ENCODE measurements at regions not wholly inside any gene's neighbourhood (a gene's known extent, or its start where the extent isn't known, plus 50 kb on each side); places are given as distances from the start of the nearest gene placed in this dataset.
"Not testable (repeated sequence)": the region's sequence is repeated elsewhere in the genome, so short reads cannot be mapped to it uniquely, and the experiment has no call there.

DNA sequence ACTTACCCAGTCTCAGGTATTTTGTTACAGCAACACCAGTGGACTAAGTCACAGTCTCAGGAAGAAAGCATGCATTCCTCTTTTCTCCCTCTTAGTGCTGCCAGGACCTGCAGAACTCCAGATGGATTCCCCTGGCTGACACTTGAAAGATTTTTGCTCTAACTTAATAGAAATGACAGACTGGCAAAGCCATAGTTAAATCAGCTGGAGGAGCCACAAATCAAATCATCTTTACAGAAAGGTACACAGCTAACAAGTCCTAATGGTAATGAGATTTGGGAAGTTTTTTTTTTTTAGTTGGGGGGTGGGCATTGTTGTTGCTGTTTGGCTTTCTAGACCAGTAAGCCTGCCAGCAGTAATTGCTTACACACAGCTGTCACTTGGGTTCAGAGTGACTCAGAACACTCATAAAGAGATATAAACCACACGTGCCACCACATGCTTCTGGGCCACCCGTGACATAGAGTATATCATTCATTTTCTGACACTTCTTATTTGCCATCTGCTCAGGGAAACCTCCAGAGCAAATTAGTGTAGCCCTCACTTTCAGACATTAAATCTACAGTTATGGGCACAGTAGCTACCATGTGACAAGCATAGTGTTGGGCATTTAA lies 72.4 kb downstream of the FH start:
- Histone ChIP-seq H3K4me1 (no peaks in the 10 kb centered on the region), H3K36me3 (no peaks in the 10 kb centered on the region), H3K4me3 (ENCODE audit: low read depth, low read length) (no peak overlapping the region), H3K27me3 (no peaks in the 10 kb centered on the region), H3K9me3 (no peaks in the 10 kb centered on the region)
- TF ChIP-seq, protein P1, sequence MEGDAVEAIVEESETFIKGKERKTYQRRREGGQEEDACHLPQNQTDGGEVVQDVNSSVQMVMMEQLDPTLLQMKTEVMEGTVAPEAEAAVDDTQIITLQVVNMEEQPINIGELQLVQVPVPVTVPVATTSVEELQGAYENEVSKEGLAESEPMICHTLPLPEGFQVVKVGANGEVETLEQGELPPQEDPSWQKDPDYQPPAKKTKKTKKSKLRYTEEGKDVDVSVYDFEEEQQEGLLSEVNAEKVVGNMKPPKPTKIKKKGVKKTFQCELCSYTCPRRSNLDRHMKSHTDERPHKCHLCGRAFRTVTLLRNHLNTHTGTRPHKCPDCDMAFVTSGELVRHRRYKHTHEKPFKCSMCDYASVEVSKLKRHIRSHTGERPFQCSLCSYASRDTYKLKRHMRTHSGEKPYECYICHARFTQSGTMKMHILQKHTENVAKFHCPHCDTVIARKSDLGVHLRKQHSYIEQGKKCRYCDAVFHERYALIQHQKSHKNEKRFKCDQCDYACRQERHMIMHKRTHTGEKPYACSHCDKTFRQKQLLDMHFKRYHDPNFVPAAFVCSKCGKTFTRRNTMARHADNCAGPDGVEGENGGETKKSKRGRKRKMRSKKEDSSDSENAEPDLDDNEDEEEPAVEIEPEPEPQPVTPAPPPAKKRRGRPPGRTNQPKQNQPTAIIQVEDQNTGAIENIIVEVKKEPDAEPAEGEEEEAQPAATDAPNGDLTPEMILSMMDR (IDR thresholded peaks at IDR 0.05; ENCODE audit: low read depth, low read length) = no peak
- no peak for DNase-seq

DNA sequence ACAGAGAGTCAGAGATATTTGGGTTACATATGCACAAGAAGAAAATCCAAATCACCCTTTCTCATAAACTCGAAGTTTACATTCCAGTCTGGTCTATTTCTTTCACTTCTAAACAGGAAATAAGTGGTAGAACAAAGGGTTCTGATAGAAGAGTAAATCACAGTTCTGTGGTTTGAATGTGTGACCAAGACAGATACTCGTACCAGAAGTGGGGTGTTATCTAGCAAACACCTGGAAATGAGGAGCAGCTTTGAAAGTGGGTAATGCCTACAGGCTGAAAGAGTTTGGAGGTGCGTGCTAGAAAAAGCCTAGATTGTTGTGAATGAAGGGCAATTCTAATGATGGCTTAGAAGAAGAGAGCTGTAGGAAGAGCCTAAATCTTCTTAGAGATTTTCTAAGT lies 74.7 kb downstream of the FH start:
- Histone ChIP-seq H3K4me3 (ENCODE audit: low read depth, low read length) (no peak overlapping the region), H3K9me3 (no peaks in the 10 kb centered on the region), H3K27me3 (no peaks in the 10 kb centered on the region), H3K4me1 (no peaks in the 10 kb centered on the region), H3K36me3 (no peaks in the 10 kb centered on the region)
- TF ChIP-seq, protein P1 (IDR thresholded peaks at IDR 0.05; ENCODE audit: low read depth, low read length) = no peak
- no peak for DNase-seq

DNA sequence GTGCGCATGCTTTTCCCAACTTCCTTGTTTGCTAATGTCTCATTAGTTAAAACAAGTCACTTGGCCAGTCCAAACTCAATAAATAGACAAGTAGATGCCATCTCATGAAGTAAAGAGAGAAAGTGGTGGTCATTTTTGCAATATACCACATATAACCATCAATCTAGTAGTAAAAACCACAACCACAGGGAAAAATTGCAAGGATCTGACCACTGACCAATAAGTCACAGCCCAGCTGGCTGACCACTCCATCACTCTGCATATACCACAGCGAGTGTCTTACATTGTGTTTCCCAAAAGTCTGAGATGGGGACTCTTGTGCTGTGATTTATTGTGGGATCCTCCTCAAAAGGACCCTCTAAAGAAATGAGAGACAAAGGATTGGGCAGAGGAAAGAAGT lies 76.0 kb downstream of the FH start:
- no peaks in the 10 kb centered on the region for H3K36me3 ChIP-seq
- no peak for DNase-seq
- H3K9me3 ChIP-seq = no peaks in the 10 kb centered on the region
- no peaks in the 10 kb centered on the region for H3K4me1 ChIP-seq
- TF ChIP-seq, protein P1 (IDR thresholded peaks at IDR 0.05; ENCODE audit: low read depth, low read length) = no peak
- H3K4me3 ChIP-seq (ENCODE audit: low read depth, low read length) = no peak overlapping the region
- no peaks in the 10 kb centered on the region for H3K27me3 ChIP-seq

DNA sequence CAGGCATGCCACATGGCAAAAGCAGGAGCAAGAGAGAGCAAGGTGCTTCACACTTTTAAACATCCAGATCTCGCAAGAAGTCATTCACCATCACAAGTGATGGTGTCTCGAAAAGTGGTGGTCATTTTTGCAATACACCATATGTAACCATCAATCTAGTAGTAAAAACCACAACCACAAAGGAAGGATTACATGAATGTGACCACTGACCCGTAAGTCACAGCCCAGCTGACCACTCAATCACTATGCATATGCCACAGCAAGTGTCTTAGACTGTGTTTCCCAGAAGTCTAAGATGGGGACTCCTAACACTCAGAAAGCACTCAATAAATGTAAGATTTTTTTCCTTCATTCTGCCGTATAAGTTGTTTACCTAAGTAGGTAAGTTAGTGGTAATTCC lies 76.9 kb downstream of the FH start:
- no peaks in the 10 kb centered on the region for H3K9me3 ChIP-seq
- H3K4me1 ChIP-seq = no peaks in the 10 kb centered on the region
- no peaks in the 10 kb centered on the region for H3K27me3 ChIP-seq
- no peaks in the 10 kb centered on the region for H3K36me3 ChIP-seq
- DNase-seq = no peak
- TF ChIP-seq, protein P1 (IDR thresholded peaks at IDR 0.05; ENCODE audit: low read depth, low read length) = no peak
- H3K4me3 ChIP-seq (ENCODE audit: low read depth, low read length) = no peak overlapping the region

DNA sequence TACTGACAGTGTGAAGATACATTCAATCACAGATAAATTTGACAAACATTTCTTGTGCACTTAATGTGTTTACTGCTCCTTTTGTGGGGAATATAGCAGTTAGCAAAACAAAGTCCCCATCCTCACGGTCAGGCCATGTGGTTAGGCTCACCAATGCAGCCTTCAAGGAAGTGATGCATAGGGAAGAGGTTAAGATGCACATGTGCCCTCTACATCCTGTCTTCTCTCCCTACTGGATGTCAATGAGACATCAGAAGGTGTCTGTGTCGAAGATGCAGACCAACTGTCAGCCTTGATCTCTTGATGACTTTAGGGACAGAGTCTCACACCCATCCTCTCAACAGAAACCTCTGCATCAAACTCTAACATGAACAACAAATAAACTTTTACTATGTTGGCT lies 78.7 kb downstream of the FH start:
- DNase-seq = no peak
- Histone ChIP-seq H3K36me3 (no peaks in the 10 kb centered on the region), H3K4me1 (no peaks in the 10 kb centered on the region), H3K4me3 (ENCODE audit: low read depth, low read length) (no peak overlapping the region), H3K27me3 (no peaks in the 10 kb centered on the region), H3K9me3 (no peaks in the 10 kb centered on the region)
- TF ChIP-seq, protein P1 (IDR thresholded peaks at IDR 0.05; ENCODE audit: low read depth, low read length) = no peak

DNA sequence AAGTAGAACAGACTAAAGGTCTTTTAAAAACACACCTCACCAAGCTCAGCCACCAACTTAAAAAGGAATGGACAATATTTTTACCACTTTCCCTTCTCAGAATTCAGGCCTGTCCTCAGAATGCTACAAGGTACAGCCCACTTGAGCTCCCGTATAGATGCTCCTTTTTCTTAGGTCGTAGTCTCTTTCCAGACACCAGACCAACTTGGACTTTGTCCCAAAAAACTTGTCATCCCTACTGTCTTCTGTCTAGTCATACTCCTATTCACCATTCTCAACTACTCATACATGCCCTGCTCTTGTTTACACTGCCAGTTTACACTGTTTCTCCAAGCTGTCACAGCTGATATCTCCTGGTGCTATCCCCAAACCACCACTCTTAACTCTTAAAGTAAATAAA lies 80.9 kb downstream of the FH start:
- H3K36me3 ChIP-seq; H3K27me3 ChIP-seq; DNase-seq; H3K9me3 ChIP-seq; H3K4me3 ChIP-seq (ENCODE audit: low read depth, low read length); H3K4me1 ChIP-seq: not testable (repeated sequence)

DNA sequence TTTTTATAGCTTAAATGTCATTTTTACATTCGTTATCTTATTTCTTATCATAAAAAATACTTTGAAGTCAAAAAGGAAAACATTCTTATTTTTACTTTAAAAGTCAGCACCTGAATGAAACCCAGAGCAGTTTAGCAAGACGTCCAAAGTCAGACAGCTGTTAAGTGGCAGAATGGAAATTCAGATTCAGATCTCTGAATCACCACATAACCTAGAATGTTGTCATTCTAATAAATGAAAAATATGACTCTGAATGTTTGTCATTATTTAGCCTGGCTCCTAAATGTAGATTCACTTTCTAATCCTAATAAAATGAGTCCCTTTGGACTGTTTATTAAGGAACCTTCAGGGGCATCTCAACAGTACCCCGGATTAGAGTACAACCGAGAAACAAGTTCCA lies 75.2 kb upstream of the RGS7 start:
- no peaks in the 10 kb centered on the region for H3K4me1 ChIP-seq
- no peak for DNase-seq
- no peak overlapping the region for H3K4me3 ChIP-seq (ENCODE audit: low read depth, low read length)
- H3K27me3 ChIP-seq = no peaks in the 10 kb centered on the region
- no peaks in the 10 kb centered on the region for H3K9me3 ChIP-seq
- TF ChIP-seq, protein P1 (IDR thresholded peaks at IDR 0.05; ENCODE audit: low read depth, low read length) = no peak
- no peaks in the 10 kb centered on the region for H3K36me3 ChIP-seq

DNA sequence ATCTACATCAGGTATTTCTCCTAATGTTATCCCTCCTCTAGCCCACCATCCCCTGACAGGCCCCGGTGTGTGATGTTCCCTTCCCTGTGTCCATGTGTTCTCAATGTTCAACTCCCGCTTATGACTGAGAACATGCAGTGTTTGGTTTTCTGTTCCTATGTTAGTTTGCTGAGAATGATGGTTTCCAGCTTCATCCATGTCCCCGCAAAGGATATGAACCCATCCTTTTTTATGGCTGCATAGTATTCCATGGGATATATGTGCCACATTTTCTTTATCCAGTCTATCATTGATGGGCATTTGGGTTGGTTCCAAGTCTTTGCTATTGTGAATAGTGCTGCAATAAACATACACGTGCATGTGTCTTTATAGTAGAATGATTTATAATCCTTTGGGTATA lies 68.1 kb upstream of the RGS7 start:
- H3K9me3 ChIP-seq; DNase-seq; H3K36me3 ChIP-seq; H3K4me3 ChIP-seq (ENCODE audit: low read depth, low read length); H3K4me1 ChIP-seq: not testable (repeated sequence)
- H3K27me3 ChIP-seq = peaks cover 29% of the 10 kb centered on the region

Data from BE2C (cell line).